MG63 (cell line): ENCODE measurements at regions not wholly inside any gene's neighbourhood (a gene's known extent, or its start where the extent isn't known, plus 50 kb on each side); places are given as distances from the start of the nearest gene placed in this dataset.

Experiments used
- DNase-seq: peaks from one replicate; pipeline ENCODE4 v3.0.0-alpha.2; 2020
- H3K27me3 ChIP-seq: fragments of 250-450 bp; sonication (Bioruptor Pico); 2 replicates; pipeline ENCODE4 v1.5.1; 2020; ENCODE audit warnings: mild to moderate bottlenecking, moderate library complexity
- H3K36me3 ChIP-seq: fragments of 250-450 bp; sonication (Bioruptor Pico); 2 replicates; pipeline ENCODE4 v1.5.1; 2020; ENCODE audit warnings: mild to moderate bottlenecking, moderate library complexity
- H3K4me3 ChIP-seq: fragments of 250-450 bp; sonication (Bioruptor Pico); 2 replicates; pipeline ENCODE4 v1.5.1; 2020; ENCODE audit warnings: mild to moderate bottlenecking, moderate library complexity
- H3K9me3 ChIP-seq: fragments of 250-450 bp; sonication (Bioruptor Pico); 2 replicates; pipeline ENCODE4 v1.5.1; 2020; ENCODE audit warnings: mild to moderate bottlenecking, moderate library complexity

- Histone ChIP-seq H3K4me3 (no peak overlapping the region), H3K9me3 (no peaks in the 10 kb centered on the region), H3K27me3 (no peaks in the 10 kb centered on the region), H3K36me3 (no peaks in the 10 kb centered on the region)
- peak; percentile 64 for DNase-seq
Measured at GRCh38 chr14:25111061-25111601, 61.2 kb upstream of the STXBP6 start.

DNA sequence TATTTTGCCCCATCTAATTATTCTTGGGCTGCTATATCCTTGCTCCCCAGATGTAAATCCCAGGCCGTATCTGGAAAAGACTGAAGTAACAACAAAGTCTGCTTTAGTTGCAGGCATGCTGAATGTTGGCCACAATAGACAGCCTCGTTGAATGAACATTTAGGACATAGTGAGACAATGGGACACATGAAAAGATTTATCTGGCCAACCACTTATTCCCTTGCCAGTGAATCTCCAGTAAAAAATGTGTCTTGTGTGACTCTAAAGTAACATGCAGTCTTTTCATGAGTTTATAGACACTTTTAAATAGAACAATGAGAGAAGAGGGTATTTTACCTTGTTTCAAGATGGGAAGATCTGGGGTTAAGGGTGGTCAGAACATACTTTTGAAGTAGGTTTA is 60.2 kb upstream of the STXBP6 start:
- no peak for DNase-seq
- H3K27me3 ChIP-seq: no peaks in the 10 kb centered on the region

DNA sequence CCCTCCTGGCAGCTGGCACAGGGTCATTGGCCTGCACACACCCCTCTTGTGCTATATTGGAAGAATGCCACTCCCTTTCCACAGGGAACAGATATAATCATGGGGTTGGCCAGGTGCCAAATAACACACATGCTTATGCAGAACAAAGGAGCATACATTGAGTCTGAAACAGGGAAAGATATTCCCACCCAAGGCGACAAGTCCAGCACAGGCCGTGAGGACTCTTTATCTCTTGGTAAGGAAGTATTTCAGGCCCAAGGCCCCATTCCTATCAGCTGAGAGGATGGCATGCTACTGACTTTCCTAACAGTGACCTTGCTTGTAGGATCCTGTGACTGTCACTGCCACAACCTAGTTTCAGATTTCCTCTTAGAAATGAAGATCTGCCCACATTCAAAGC is 59.0 kb upstream of the STXBP6 start:
- no peak for DNase-seq
- H3K4me3 ChIP-seq: no peak overlapping the region

More for the DNA sequence above, 60.2 kb upstream of the STXBP6 start:
- no peaks in the 10 kb centered on the region for H3K36me3 ChIP-seq
- H3K9me3 ChIP-seq: no peaks in the 10 kb centered on the region
- no peak overlapping the region for H3K4me3 ChIP-seq

GRCh38 chr14:25108291-25108690 is 58.3 kb upstream of the STXBP6 start:
- Histone ChIP-seq H3K27me3 (no peaks in the 10 kb centered on the region), H3K4me3 (no peak overlapping the region), H3K36me3 (no peaks in the 10 kb centered on the region), H3K9me3 (no peaks in the 10 kb centered on the region)
- DNase-seq: no peak

More for the DNA sequence above, 59.0 kb upstream of the STXBP6 start:
- no peaks in the 10 kb centered on the region for H3K27me3 ChIP-seq
- no peaks in the 10 kb centered on the region for H3K9me3 ChIP-seq
- H3K36me3 ChIP-seq: no peaks in the 10 kb centered on the region

GRCh38 chr14:25103820-25104219 is 53.9 kb upstream of the STXBP6 start:
- DNase-seq: no peak
- no peak overlapping the region for H3K4me3 ChIP-seq
- no peaks in the 10 kb centered on the region for H3K27me3 ChIP-seq
- no peaks in the 10 kb centered on the region for H3K9me3 ChIP-seq
- H3K36me3 ChIP-seq: no peaks in the 10 kb centered on the region

- Histone ChIP-seq H3K9me3 (no peaks in the 10 kb centered on the region), H3K36me3 (no peaks in the 10 kb centered on the region), H3K4me3 (no peak overlapping the region), H3K27me3 (no peaks in the 10 kb centered on the region)
- DNase-seq: no peak
Measured at GRCh38 chr14:25103271-25103670, 53.3 kb upstream of the STXBP6 start.

GRCh38 chr14:25102788-25103187 is 52.8 kb upstream of the STXBP6 start:
- no peak for DNase-seq
- Histone ChIP-seq H3K27me3 (no peaks in the 10 kb centered on the region), H3K9me3 (no peaks in the 10 kb centered on the region), H3K4me3 (no peak overlapping the region), H3K36me3 (no peaks in the 10 kb centered on the region)

GRCh38 chr14:25101276-25101675 is 51.3 kb upstream of the STXBP6 start:
- H3K9me3 ChIP-seq: no peaks in the 10 kb centered on the region
- no peak for DNase-seq

More at GRCh38 chr14:25101276-25101675, 51.3 kb upstream of the STXBP6 start:
- Histone ChIP-seq H3K27me3 (no peaks in the 10 kb centered on the region), H3K4me3 (no peak overlapping the region), H3K36me3 (no peaks in the 10 kb centered on the region)
